Glutamatergic neuron (in vitro differentiated cells): ENCODE measurements at regions not wholly inside any gene's neighbourhood (a gene's known extent, or its start where the extent isn't known, plus 50 kb on each side); places are given as distances from the start of the nearest gene placed in this dataset.
"Not testable (repeated sequence)": the region's sequence is repeated elsewhere in the genome, so short reads cannot be mapped to it uniquely, and the experiment has no call there.

ENCODE experiments used
- DNase-seq: peaks from one replicate; pipeline ENCODE4 v3.0.0; 2022
- H3K27ac Mint-ChIP-seq: one replicate; pipeline ENCODE4 v1.8.0; 2020; ENCODE audit warnings: mild to moderate bottlenecking, mixed read lengths, inconsistent platforms; ENCODE audit not compliant: unreplicated experiment
- H3K27me3 Mint-ChIP-seq: one replicate; pipeline ENCODE4 v1.8.0; 2020; ENCODE audit warnings: mild to moderate bottlenecking, moderate library complexity, mixed read lengths, inconsistent platforms; ENCODE audit not compliant: unreplicated experiment
- H3K36me3 Mint-ChIP-seq: one replicate; pipeline ENCODE4 v1.8.0; 2020; ENCODE audit warnings: mild to moderate bottlenecking, mixed read lengths, inconsistent platforms; ENCODE audit not compliant: unreplicated experiment
- H3K4me1 Mint-ChIP-seq: one replicate; pipeline ENCODE4 v1.8.0; 2020; ENCODE audit warnings: mild to moderate bottlenecking, low read depth, mixed read lengths, inconsistent platforms; ENCODE audit not compliant: unreplicated experiment
- H3K4me3 Mint-ChIP-seq: one replicate; pipeline ENCODE4 v1.8.0; 2020; ENCODE audit warnings: mild to moderate bottlenecking, mixed read lengths, inconsistent platforms; ENCODE audit not compliant: unreplicated experiment
- H3K9me3 Mint-ChIP-seq: one replicate; pipeline ENCODE4 v1.8.0; 2020; ENCODE audit warnings: mild to moderate bottlenecking, moderate library complexity, mixed read lengths, inconsistent platforms; ENCODE audit not compliant: unreplicated experiment
- CTCF ChIP-seq: fragments of 200-600 bp; sonication (generic); IDR thresholded peaks from one replicate; pipeline ENCODE4 v1.5.0; 2021; ENCODE audit not compliant: partially characterized antibody, unreplicated experiment

GRCh38 chr17:22267019-22267418 lies 574.7 kb downstream of the KCNJ18 start:
- Mint-ChIP-seq H3K9me3 (peaks cover 19% of the 10 kb centered on the region), H3K4me3 (no peak overlapping the region), H3K27me3 (peaks cover 10% of the 10 kb centered on the region), H3K27ac (no peak overlapping the region), H3K4me1 (no peaks in the 10 kb centered on the region), H3K36me3 (peaks cover 7% of the 10 kb centered on the region)
- DNase-seq, result no peak
- no peak for TF ChIP-seq CTCF

GRCh38 chr17:22268214-22268911 lies 576.0 kb downstream of the KCNJ18 start:
- Mint-ChIP-seq H3K4me3 (no peak overlapping the region), H3K4me1 (no peaks in the 10 kb centered on the region), H3K36me3 (peaks cover 7% of the 10 kb centered on the region), H3K27me3 (peaks cover 14% of the 10 kb centered on the region), H3K27ac (no peak overlapping the region), H3K9me3 (peaks cover 26% of the 10 kb centered on the region)
- DNase-seq, result no peak
- TF ChIP-seq CTCF, result no peak

GRCh38 chr17:22268912-22269220 lies 576.5 kb downstream of the KCNJ18 start:
- no peak for DNase-seq
- TF ChIP-seq CTCF, result no peak
- no peak overlapping the region for H3K27ac Mint-ChIP-seq
- peaks cover 14% of the 10 kb centered on the region for H3K27me3 Mint-ChIP-seq
- peaks cover 28% of the 10 kb centered on the region for H3K9me3 Mint-ChIP-seq
- peaks cover 7% of the 10 kb centered on the region for H3K36me3 Mint-ChIP-seq
- H3K4me3 Mint-ChIP-seq, result no peak overlapping the region
- H3K4me1 Mint-ChIP-seq, result no peaks in the 10 kb centered on the region

- H3K27ac Mint-ChIP-seq, result no peak overlapping the region
- peaks cover 26% of the 10 kb centered on the region for H3K9me3 Mint-ChIP-seq
- peaks cover 7% of the 10 kb centered on the region for H3K36me3 Mint-ChIP-seq
- TF ChIP-seq CTCF, result no peak
- H3K4me1 Mint-ChIP-seq, result no peaks in the 10 kb centered on the region
- H3K27me3 Mint-ChIP-seq, result peaks cover 16% of the 10 kb centered on the region
- H3K4me3 Mint-ChIP-seq, result no peak overlapping the region
- no peak for DNase-seq
Observed at GRCh38 chr17:22270381-22270780, 578.1 kb downstream of the KCNJ18 start.

GRCh38 chr17:22270809-22271208 lies 578.5 kb downstream of the KCNJ18 start:
- not testable (repeated sequence) for H3K27ac Mint-ChIP-seq, H3K4me1 Mint-ChIP-seq, DNase-seq, H3K36me3 Mint-ChIP-seq, H3K4me3 Mint-ChIP-seq
- H3K27me3 Mint-ChIP-seq, result peaks cover 16% of the 10 kb centered on the region
- peaks cover 26% of the 10 kb centered on the region for H3K9me3 Mint-ChIP-seq
